DND-41 (cell line): ENCODE measurements at regions not wholly inside any gene's neighbourhood (a gene's known extent, or its start where the extent isn't known, plus 50 kb on each side); places are given as distances from the start of the nearest gene placed in this dataset.

Experiments used
- ATAC-seq: fragments of 200-7000 bp; cut with Tn5 transposase; 3 replicates; pipeline ENCODE4 v1.9.1; 2021; ENCODE audit warnings: low read depth; ENCODE audit not compliant: insufficient read depth
- DNase-seq: peaks from one replicate; pipeline ENCODE4 v3.0.0-alpha.2; 2020
- H2AFZ ChIP-seq: 2 replicates; pipeline ENCODE4 v1.6.0; 2012; ENCODE audit warnings: low read depth, low read length
- H3K27ac ChIP-seq: 2 replicates; pipeline ENCODE4 v1.5.1; 2012; ENCODE audit warnings: low read length, inconsistent platforms
- H3K27me3 ChIP-seq: fragments of 200-600 bp; sonication (generic); 2 replicates; pipeline ENCODE4 v1.6.0; 2012; ENCODE audit warnings: low read length, mild to moderate bottlenecking, inconsistent platforms; ENCODE audit not compliant: insufficient read depth, poor library complexity
- H3K36me3 ChIP-seq: 2 replicates; pipeline ENCODE4 v1.5.1; 2012; ENCODE audit warnings: low read length, inconsistent platforms; ENCODE audit not compliant: insufficient read depth
- H3K4me1 ChIP-seq: 2 replicates; pipeline ENCODE4 v1.5.1; 2012; ENCODE audit warnings: mild to moderate bottlenecking, low read length; ENCODE audit not compliant: insufficient read depth
- H3K4me2 ChIP-seq: 2 replicates; pipeline ENCODE4 v1.6.0; 2012; ENCODE audit warnings: mild to moderate bottlenecking, moderate library complexity, low read length, inconsistent platforms; ENCODE audit not compliant: insufficient read depth
- H3K4me3 ChIP-seq, 2 experiments: fragments of 200-600 bp in 1 of 2; shearing (Covaris generic) in 1 of 2; 2 replicates each; pipeline ENCODE4 v1.5.1; 2012 to 2016; ENCODE audit warnings: inconsistent platforms in 2 of 2, low read length in 2 of 2, mild to moderate bottlenecking in 2 of 2, low read depth in 1 of 2, moderate library complexity in 1 of 2
- H3K79me2 ChIP-seq: 2 replicates; pipeline ENCODE4 v1.6.0; 2012; ENCODE audit warnings: low read length, inconsistent platforms; ENCODE audit not compliant: insufficient read depth
- H3K9ac ChIP-seq: 2 replicates; pipeline ENCODE4 v1.6.0; 2012; ENCODE audit warnings: low read depth, mild to moderate bottlenecking, inconsistent platforms, low read length, moderate library complexity
- H3K9me3 ChIP-seq: 2 replicates; pipeline ENCODE4 v1.5.1; 2012; ENCODE audit warnings: low read length, moderate library complexity, mild to moderate bottlenecking, inconsistent platforms; ENCODE audit not compliant: insufficient read depth, severe bottlenecking
- H4K20me1 ChIP-seq: 2 replicates; pipeline ENCODE4 v1.6.0; 2012; ENCODE audit warnings: low read length; ENCODE audit not compliant: insufficient read depth
- EZH2 ChIP-seq: IDR thresholded peaks from 3 replicates; pipeline ENCODE4 v1.6.1; 2012; ENCODE audit warnings: borderline replicate concordance, low read depth, mild to moderate bottlenecking, moderate library complexity, low read length, inconsistent platforms; ENCODE audit not compliant: severe bottlenecking
- TF ChIP-seq, protein P1 (sequence below): IDR thresholded peaks from 2 replicates; pipeline ENCODE4 v1.5.1; 2012; ENCODE audit warnings: borderline replicate concordance, low read length, moderate library complexity, mild to moderate bottlenecking; ENCODE audit not compliant: poor library complexity, severe bottlenecking; ENCODE audit errors: extremely low read depth

DNA sequence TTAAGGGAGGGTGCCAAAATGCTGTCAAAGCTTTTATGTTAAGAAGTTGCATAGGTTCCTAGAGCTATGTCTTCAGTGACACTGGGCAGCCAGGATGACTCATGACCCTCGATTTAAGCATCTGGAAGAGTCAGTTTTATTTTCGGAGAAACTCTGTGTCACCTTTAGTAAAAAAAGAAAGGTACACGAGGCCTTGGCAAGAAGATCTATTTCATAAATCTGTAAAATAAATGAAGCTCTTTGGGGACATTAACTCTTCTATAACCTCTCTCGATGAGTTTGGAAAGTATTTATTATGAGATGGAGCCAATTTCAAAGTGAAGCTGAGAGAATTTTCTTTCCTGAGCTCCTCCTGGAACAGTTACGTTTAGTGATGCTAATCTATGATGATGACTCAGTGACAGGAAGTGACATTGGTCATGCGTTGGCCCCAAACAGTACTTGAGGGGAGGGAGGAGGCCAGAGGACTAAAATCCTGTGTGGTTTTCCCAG lies 156.5 kb downstream of the HLX start:
- Histone ChIP-seq H3K4me3 (no peak overlapping the region), H3K79me2 (no peaks in the 10 kb centered on the region), H3K27ac (no peak overlapping the region), H2AFZ (no peak overlapping the region), H3K9ac (no peak overlapping the region), H3K4me1 (no peaks in the 10 kb centered on the region), H4K20me1 (no peaks in the 10 kb centered on the region), H3K27me3 (no peaks in the 10 kb centered on the region), H3K36me3 (no peaks in the 10 kb centered on the region), H3K4me2 (no peak overlapping the region), H3K9me3 (no peaks in the 10 kb centered on the region)
- TF ChIP-seq EZH2 = no peak
- TF ChIP-seq, protein P1, sequence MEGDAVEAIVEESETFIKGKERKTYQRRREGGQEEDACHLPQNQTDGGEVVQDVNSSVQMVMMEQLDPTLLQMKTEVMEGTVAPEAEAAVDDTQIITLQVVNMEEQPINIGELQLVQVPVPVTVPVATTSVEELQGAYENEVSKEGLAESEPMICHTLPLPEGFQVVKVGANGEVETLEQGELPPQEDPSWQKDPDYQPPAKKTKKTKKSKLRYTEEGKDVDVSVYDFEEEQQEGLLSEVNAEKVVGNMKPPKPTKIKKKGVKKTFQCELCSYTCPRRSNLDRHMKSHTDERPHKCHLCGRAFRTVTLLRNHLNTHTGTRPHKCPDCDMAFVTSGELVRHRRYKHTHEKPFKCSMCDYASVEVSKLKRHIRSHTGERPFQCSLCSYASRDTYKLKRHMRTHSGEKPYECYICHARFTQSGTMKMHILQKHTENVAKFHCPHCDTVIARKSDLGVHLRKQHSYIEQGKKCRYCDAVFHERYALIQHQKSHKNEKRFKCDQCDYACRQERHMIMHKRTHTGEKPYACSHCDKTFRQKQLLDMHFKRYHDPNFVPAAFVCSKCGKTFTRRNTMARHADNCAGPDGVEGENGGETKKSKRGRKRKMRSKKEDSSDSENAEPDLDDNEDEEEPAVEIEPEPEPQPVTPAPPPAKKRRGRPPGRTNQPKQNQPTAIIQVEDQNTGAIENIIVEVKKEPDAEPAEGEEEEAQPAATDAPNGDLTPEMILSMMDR = no peak
- DNase-seq = no peak
- ATAC-seq = no peak

DNA sequence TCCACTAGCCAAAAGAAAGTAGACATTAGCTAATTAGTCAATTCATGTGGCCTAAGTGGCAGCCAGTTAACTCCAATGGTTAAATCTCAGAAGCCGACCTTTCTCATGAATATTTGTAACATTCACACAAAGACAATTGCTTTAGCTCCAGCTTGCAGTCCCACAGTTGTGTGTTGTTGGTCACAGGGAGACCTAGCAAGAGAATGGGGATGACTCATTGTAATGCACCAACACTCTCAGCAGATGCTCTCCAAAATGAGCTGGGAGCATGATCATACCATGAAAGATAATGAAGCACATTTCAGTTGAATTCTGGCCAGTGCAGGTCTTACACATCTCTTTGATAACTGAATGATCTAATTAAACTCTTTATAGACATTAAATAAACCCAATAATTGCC lies 160.4 kb downstream of the HLX start:
- DNase-seq (no peak), ATAC-seq (no peak)
- TF ChIP-seq EZH2 = no peak
- TF ChIP-seq, protein P1 = no peak
- Histone ChIP-seq H4K20me1 (no peaks in the 10 kb centered on the region), H3K79me2 (no peaks in the 10 kb centered on the region), H3K27me3 (no peaks in the 10 kb centered on the region), H3K36me3 (no peaks in the 10 kb centered on the region), H2AFZ (no peak overlapping the region), H3K4me3 (no peak overlapping the region), H3K27ac (no peak overlapping the region), H3K9me3 (no peaks in the 10 kb centered on the region), H3K4me1 (no peaks in the 10 kb centered on the region), H3K9ac (no peak overlapping the region), H3K4me2 (no peak overlapping the region)

DNA sequence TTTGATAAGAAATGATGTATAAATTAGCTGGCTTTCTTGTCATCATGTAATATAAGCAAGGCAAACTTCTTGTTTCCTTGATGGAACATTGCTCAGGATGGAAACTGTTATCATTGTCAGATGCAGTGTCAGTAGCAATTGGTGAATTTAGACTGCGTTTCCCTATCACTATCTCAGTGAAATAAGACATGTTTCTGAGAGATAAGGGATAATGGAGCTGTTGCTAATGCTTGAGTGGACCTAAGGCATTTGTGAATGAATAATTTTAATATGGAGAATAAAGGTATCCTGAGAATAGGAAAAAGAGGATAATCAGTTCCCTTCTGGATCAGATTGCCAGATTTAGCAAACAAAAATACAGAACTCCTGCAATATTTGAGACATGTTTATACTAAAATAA lies 160.9 kb downstream of the HLX start:
- Histone ChIP-seq H3K9ac (no peak overlapping the region), H3K36me3 (no peaks in the 10 kb centered on the region), H2AFZ (no peak overlapping the region), H3K9me3 (no peaks in the 10 kb centered on the region), H3K27me3 (no peaks in the 10 kb centered on the region), H3K27ac (no peak overlapping the region), H4K20me1 (no peaks in the 10 kb centered on the region), H3K4me1 (no peaks in the 10 kb centered on the region), H3K79me2 (no peaks in the 10 kb centered on the region), H3K4me2 (no peak overlapping the region), H3K4me3 (no peak overlapping the region)
- DNase-seq (no peak), ATAC-seq (no peak)
- no peak for TF ChIP-seq EZH2
- TF ChIP-seq, protein P1 = no peak
